HG03575 (cell line): ENCODE measurements at regions not wholly inside any gene's neighbourhood (a gene's known extent, or its start where the extent isn't known, plus 50 kb on each side); places are given as distances from the start of the nearest gene placed in this dataset.
"Not testable (repeated sequence)": the region's sequence is repeated elsewhere in the genome, so short reads cannot be mapped to it uniquely, and the experiment has no call there.

ENCODE experiments used
- ATAC-seq: cut with Tn5 transposase; IDR thresholded peaks from one replicate; pipeline ENCODE4 v1.9.1; 2021; ENCODE audit not compliant: unreplicated experiment, insufficient number of reproducible peaks, low FRiP score; ENCODE audit errors: extremely low read depth

GRCh38 chr4:27928761-27929540 lies 1068.3 kb downstream of the STIM2 start:
- no peak for ATAC-seq

GRCh38 chr4:27930291-27930690 lies 1069.7 kb downstream of the STIM2 start:
- no peak for ATAC-seq

- no peak for ATAC-seq
Observed at GRCh38 chr4:27930976-27931375, 1070.3 kb downstream of the STIM2 start.

GRCh38 chr4:27931584-27931983 lies 1070.9 kb downstream of the STIM2 start:
- no peak for ATAC-seq

- no peak for ATAC-seq
Observed at GRCh38 chr4:27934871-27935270, 1074.2 kb downstream of the STIM2 start.

- no peak for ATAC-seq
Observed at GRCh38 chr4:27946799-27947198, 1086.2 kb downstream of the STIM2 start.

- ATAC-seq: no peak
Observed at GRCh38 chr4:27947302-27947701, 1086.7 kb downstream of the STIM2 start.

GRCh38 chr4:27964095-27964494 lies 1103.5 kb downstream of the STIM2 start:
- ATAC-seq: no peak

GRCh38 chr4:27966664-27967063 lies 1106.0 kb downstream of the STIM2 start:
- ATAC-seq: no peak

GRCh38 chr4:27973056-27973455 lies 1112.4 kb downstream of the STIM2 start:
- ATAC-seq: no peak

GRCh38 chr4:27973700-27974099 lies 1113.1 kb downstream of the STIM2 start:
- ATAC-seq: no peak

- no peak for ATAC-seq
Observed at GRCh38 chr4:27974339-27974738, 1113.7 kb downstream of the STIM2 start.

GRCh38 chr4:27974881-27975280 lies 1114.2 kb downstream of the STIM2 start:
- ATAC-seq: not testable (repeated sequence)

GRCh38 chr4:27978427-27979109 lies 1117.9 kb downstream of the STIM2 start:
- not testable (repeated sequence) for ATAC-seq

- ATAC-seq: no peak
Observed at GRCh38 chr4:27985522-27985921, 1124.9 kb downstream of the STIM2 start.

- no peak for ATAC-seq
Observed at GRCh38 chr4:27986476-27986875, 1125.8 kb downstream of the STIM2 start.

GRCh38 chr4:28001698-28002097 lies 1141.1 kb downstream of the STIM2 start:
- ATAC-seq: no peak

GRCh38 chr4:28004520-28004919 lies 1143.9 kb downstream of the STIM2 start:
- ATAC-seq: no peak

GRCh38 chr4:28006021-28006420 lies 1145.4 kb downstream of the STIM2 start:
- ATAC-seq: no peak

- ATAC-seq: no peak
Observed at GRCh38 chr4:28007693-28008092, 1147.1 kb downstream of the STIM2 start.
